ENCODE measurements at regions not wholly inside any gene's neighbourhood (a gene's known extent, or its start where the extent isn't known, plus 50 kb on each side); places are given as distances from the start of the nearest gene placed in this dataset.

DNA sequence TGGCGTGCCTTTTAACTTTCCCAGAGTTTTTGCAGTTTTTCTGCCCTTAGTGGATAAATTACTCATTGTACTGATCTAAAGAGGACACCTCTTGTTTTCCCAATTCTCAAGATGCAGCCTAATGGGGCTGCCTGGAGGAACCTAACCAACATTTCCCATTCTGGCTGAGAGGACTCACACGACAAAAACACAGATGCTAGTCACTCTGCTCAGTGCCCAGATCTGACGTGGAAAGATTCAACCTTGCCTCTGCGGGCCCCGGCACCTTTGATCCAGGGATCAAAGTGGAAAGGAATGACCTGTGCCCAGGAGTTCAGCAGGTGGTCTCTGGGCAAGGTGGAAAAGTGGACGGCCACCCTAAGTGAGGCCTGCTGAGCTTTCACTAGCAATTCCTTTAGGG, 162.4 kb upstream of the FMN2 start:
- no peak overlapping the region for H2AFZ ChIP-seq (ENCODE audit: low read length)
- ChIA-PET POLR2A (ENCODE audit: partially characterized antibody) (no interaction called here), CTCF (ENCODE audit: partially characterized antibody) (interaction anchor here (1.5 to 3.1 kb wide), 2 partner anchors 22 to 33 kb away, joined by 4 to 23 read pairs; no protein-coding TSS in a partner anchor)
- H3K79me1 ChIP-seq (ENCODE audit: low read depth, low read length) = no peaks in the 10 kb centered on the region
- no peak overlapping the region for H2BK15ac ChIP-seq (ENCODE audit: low read length)
- no peak overlapping the region for H2BK12ac ChIP-seq (ENCODE audit: low read depth, low read length)
- H2BK120ac ChIP-seq (replicated peaks; ENCODE audit: low read depth, low read length) = no peak overlapping the region
- H3K14ac ChIP-seq (ENCODE audit: insufficient read length) = no peak overlapping the region
- no peak overlapping the region for H3K4me2 ChIP-seq (ENCODE audit: insufficient read depth in 1 of 2, low read depth in 2 of 2, low read length in 2 of 2)
- no peak overlapping the region for H2BK5ac ChIP-seq (ENCODE audit: low read depth, low read length)
- no peak overlapping the region for H2AK5ac ChIP-seq (ENCODE audit: low read depth, low read length)
- H4K5ac ChIP-seq (ENCODE audit: insufficient read length, low read depth, low read length) = no peak overlapping the region
- no peaks in the 10 kb centered on the region for H3K27me3 ChIP-seq (replicated peaks in 1 of 4; ENCODE audit: control insufficient read depth in 3 of 4, extremely low read depth in 1 of 4, insufficient read depth in 3 of 4, low read length in 3 of 4)
- no peaks in the 10 kb centered on the region for H3K79me2 ChIP-seq (ENCODE audit: control insufficient read depth in 1 of 2, insufficient read depth in 2 of 2, low read length in 2 of 2)
- DNase-seq (ENCODE audit: low read depth in 1 of 2, low spot score in 2 of 2) (no peak), FAIRE-seq (no peak)
- no peaks in the 10 kb centered on the region for H3K23me2 ChIP-seq (ENCODE audit: low read depth, low read length)
- H3K18ac ChIP-seq (ENCODE audit: extremely low read depth, low read length) = no peak overlapping the region
- H3K27ac ChIP-seq (ENCODE audit: low read depth, low read length) = no peak overlapping the region
- H3K4ac ChIP-seq (replicated peaks; ENCODE audit: insufficient read length, low read depth, low read length) = no peak overlapping the region
- 89% methylated on average over 6 of the region's 6 CpGs; no CpG with 5 or more reads in 1 of the 2 experiments for WGBS, 2 experiments (ENCODE audit: extremely low coverage in 1 of 2, insufficient coverage in 1 of 2, insufficient read length in 1 of 2, insufficient replicate concordance in 2 of 2, low coverage in 1 of 2, low lambda C conversion rate in 2 of 2, missing lambda C conversion rate in 1 of 2)
- peaks cover 9 to 11% of the 10 kb centered on the region in 2 experiments for H3K9me3 ChIP-seq (ENCODE audit: insufficient read depth in 2 of 2, low read depth in 1 of 2, low read length in 1 of 2)
- TF ChIP-seq MAFK (IDR thresholded peaks at IDR 0.05; ENCODE audit: low read depth, low read length) = no peak
- H3K56ac ChIP-seq (replicated peaks; ENCODE audit: insufficient read length, low read depth, low read length) = no peak overlapping the region
- H3K4me1 ChIP-seq (replicated peaks in 1 of 4; ENCODE audit: control insufficient read depth in 3 of 4, insufficient read depth in 4 of 4, low read length in 3 of 4) = no peaks in the 10 kb centered on the region
- no peak overlapping the region for H3K4me3 ChIP-seq (ENCODE audit: extremely low read depth in 1 of 4, insufficient read depth in 2 of 4, low read depth in 3 of 4, low read length in 4 of 4)
- no peak overlapping the region for H3K23ac ChIP-seq (ENCODE audit: insufficient read length)
- H4K8ac ChIP-seq (ENCODE audit: extremely low read depth, insufficient read depth, low read length) = no peak overlapping the region
- no peak overlapping the region for H4K91ac ChIP-seq (replicated peaks; ENCODE audit: insufficient read length, low read length)
- peaks cover 0 to 4% (median 0%) of the 10 kb centered on the region in 4 experiments; a peak in 1 of 8 replicates for H3K36me3 ChIP-seq (ENCODE audit: control insufficient read depth in 2 of 4, insufficient read depth in 4 of 4, low read length in 3 of 4)
- H2BK20ac ChIP-seq (ENCODE audit: low read length) = no peak overlapping the region
- H4K20me1 ChIP-seq (replicated peaks in 1 of 2; ENCODE audit: control insufficient read depth in 1 of 2, insufficient read depth in 2 of 2, low read length in 2 of 2) = no peaks in the 10 kb centered on the region
- H3K9ac ChIP-seq (replicated peaks in 1 of 4; ENCODE audit: extremely low read depth in 1 of 4, low read depth in 3 of 4, low read length in 3 of 4) = no peak overlapping the region

Measured in H1 (cell line).